Body of pancreas (tissue), 4 donors: ENCODE measurements at regions not wholly inside any gene's neighbourhood (a gene's known extent, or its start where the extent isn't known, plus 50 kb on each side); places are given as distances from the start of the nearest gene placed in this dataset.

Experiments used
- ATAC-seq: fragments of 150-250 bp; one replicate; pipeline ENCODE4 v1.9.1; 2016
- DNase-seq, 4 donors: peaks; one replicate each; pipeline ENCODE4 v3.0.0-alpha.2; 2019
- H3K27ac ChIP-seq, 4 donors: fragments of 200-600 bp; sonication (generic); 1 replicate in 3 of 4; 2 replicates in 1 of 4; pipeline versions ENCODE4 v1.5.1 to v1.6.1; 2016 to 2019; ENCODE audit warnings: mild to moderate bottlenecking in 1 of 4, mixed read lengths in 1 of 4, moderate library complexity in 1 of 4
- H3K27me3 ChIP-seq, 2 donors: fragments of 200-600 bp; sonication (generic); one replicate each; pipeline ENCODE4 v1.6.0; 2016; ENCODE audit warnings: mild to moderate bottlenecking in 1 of 2
- H3K36me3 ChIP-seq, 2 donors: fragments of 200-600 bp; sonication (generic); replicated peaks in 1 of 2; 2 replicates each; pipeline ENCODE4 v1.5.1; 2016; ENCODE audit warnings: low read depth in 2 of 2; ENCODE audit not compliant: insufficient read depth in 1 of 2
- H3K4me1 ChIP-seq: fragments of 200-600 bp; sonication (generic); one replicate; pipeline ENCODE4 v1.6.0; 2016
- H3K4me3 ChIP-seq, 2 donors: fragments of 200-600 bp; sonication (generic); 1 replicate in 1 of 2; 2 replicates in 1 of 2; pipeline ENCODE4 v1.5.1; 2016 to 2019
- H3K9me3 ChIP-seq, 3 donors: fragments of 200-600 bp; sonication (generic); 1 replicate in 2 of 3; 2 replicates in 1 of 3; pipeline ENCODE4 v1.5.1; 2016
- POLR2A ChIP-seq, 3 donors: fragments of 450-650 bp; IDR thresholded peaks; one replicate each; pipeline ENCODE4 v1.6.1; 2016; ENCODE audit warnings: antibody characterized with exemption in 3 of 3, mild to moderate bottlenecking in 2 of 3
- WGBS, 2 donors: methylation state at CpG; one replicate each; pipeline ENCODE4 v1.1.5; 2017; 5-methylcytosine and 5-hydroxymethylcytosine counted together
- intact Hi-C: fragments of 100-400 bp; cut with DNase I; formaldehyde crosslinking; loops from one replicate; pipeline ENCODE4 v1.15.1; 2023
- TF ChIP-seq, protein P1 (sequence below), 7 experiments: fragments of 450-650 bp in 4 of 7; fragments of 200-600 bp in 3 of 7; sonication (generic) in 3 of 7; IDR thresholded peaks; one replicate each; pipeline ENCODE4 v1.5.1; 2016 to 2019; ENCODE audit warnings: antibody characterized with exemption in 7 of 7

DNA sequence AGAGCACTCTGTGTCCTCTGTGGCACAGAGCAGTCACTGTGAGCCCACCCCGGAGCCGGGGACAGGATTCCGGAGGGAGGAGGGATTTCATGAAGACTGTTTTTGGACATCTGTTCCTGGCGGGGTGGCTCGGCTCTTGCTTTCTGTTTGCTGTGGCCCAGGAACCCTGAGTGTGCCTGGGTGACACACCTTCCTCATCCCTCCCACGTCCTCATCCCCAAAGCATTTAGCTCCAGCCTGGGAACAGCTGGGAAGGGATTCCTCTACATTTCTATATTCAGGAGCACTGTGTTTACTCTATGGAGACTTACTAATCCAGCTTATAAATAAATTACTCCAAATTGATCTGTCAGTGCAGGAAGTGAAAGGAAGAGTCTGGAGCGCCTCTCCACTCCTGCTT is 97.8 kb upstream of the UBL3 start:
- no peak overlapping the region for H3K4me3 ChIP-seq
- TF ChIP-seq POLR2A (IDR thresholded peaks at IDR 0.05): no peak
- TF ChIP-seq, protein P1, sequence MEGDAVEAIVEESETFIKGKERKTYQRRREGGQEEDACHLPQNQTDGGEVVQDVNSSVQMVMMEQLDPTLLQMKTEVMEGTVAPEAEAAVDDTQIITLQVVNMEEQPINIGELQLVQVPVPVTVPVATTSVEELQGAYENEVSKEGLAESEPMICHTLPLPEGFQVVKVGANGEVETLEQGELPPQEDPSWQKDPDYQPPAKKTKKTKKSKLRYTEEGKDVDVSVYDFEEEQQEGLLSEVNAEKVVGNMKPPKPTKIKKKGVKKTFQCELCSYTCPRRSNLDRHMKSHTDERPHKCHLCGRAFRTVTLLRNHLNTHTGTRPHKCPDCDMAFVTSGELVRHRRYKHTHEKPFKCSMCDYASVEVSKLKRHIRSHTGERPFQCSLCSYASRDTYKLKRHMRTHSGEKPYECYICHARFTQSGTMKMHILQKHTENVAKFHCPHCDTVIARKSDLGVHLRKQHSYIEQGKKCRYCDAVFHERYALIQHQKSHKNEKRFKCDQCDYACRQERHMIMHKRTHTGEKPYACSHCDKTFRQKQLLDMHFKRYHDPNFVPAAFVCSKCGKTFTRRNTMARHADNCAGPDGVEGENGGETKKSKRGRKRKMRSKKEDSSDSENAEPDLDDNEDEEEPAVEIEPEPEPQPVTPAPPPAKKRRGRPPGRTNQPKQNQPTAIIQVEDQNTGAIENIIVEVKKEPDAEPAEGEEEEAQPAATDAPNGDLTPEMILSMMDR (IDR thresholded peaks at IDR 0.05): no peak
- no peak for ATAC-seq
- DNase-seq: no peak
- H3K9me3 ChIP-seq: no peaks in the 10 kb centered on the region
- H3K27me3 ChIP-seq: no peaks in the 10 kb centered on the region
- intact Hi-C loops: no loop called here
- H3K36me3 ChIP-seq: no peaks in the 10 kb centered on the region
- no peaks in the 10 kb centered on the region for H3K4me1 ChIP-seq
- no peak overlapping the region for H3K27ac ChIP-seq
- WGBS, 2 donors: 58% methylated on average over 7 of the region's 7 CpGs

DNA sequence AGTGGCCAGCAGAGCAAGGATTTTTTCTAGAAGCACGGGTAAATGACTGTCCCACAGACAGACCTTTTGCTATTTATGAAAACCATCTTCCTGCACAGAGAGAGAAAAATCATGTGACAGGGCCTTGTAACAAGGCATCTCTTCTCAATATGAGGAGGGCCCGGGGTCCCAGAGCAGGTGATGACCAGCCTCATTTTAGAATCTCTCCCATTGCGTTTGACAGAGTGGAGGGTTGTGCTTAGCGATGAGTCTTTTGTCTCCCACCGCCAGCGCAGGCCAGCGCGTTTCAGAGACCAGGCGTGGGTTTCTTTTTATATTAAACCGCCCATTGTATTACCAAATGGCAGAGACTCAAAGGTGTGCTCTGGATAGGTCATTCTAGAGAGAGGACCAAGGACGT is 97.4 kb upstream of the UBL3 start:
- H3K4me1 ChIP-seq: no peaks in the 10 kb centered on the region
- TF ChIP-seq, protein P1 (IDR thresholded peaks at IDR 0.05): no peak
- TF ChIP-seq POLR2A (IDR thresholded peaks at IDR 0.05): no peak
- ATAC-seq: no peak
- no peaks in the 10 kb centered on the region for H3K9me3 ChIP-seq
- DNase-seq: no peak
- no peak overlapping the region for H3K27ac ChIP-seq
- H3K27me3 ChIP-seq: no peaks in the 10 kb centered on the region
- H3K4me3 ChIP-seq: no peak overlapping the region
- WGBS, 2 donors: 85 to 89% methylated on average over 11 of the region's 11 CpGs
- no peaks in the 10 kb centered on the region for H3K36me3 ChIP-seq
- intact Hi-C loops: no loop called here

DNA sequence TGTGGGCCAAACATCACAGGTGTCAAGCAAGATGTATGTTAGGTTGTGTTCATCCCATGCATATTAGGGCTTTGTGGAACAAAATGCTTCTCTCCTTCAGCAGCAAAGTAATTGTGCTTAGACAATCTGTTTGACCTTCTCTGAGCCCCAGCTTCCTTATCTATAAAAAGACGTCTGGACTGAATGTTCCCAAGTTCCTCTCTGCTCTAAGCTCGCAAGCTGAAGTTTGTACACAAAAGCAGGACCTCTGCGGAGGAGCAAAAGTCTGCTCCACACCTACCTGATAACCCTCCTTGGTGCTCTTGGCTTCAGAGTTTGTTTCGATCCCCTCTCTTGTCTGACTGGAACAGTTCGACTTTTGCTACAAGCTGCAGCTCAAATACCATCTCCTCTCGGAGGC is 95.7 kb upstream of the UBL3 start:
- 61 to 63% methylated on average over 6 of the region's 6 CpGs for WGBS, 2 donors
- ATAC-seq (no peak), DNase-seq (no peak)
- no peaks in the 10 kb centered on the region for H3K4me1 ChIP-seq
- H3K36me3 ChIP-seq: no peaks in the 10 kb centered on the region
- no peaks in the 10 kb centered on the region for H3K9me3 ChIP-seq
- TF ChIP-seq, protein P1 (IDR thresholded peaks at IDR 0.05): no peak
- no peak for TF ChIP-seq POLR2A (IDR thresholded peaks at IDR 0.05)
- intact Hi-C loops: no loop called here
- no peak overlapping the region for H3K4me3 ChIP-seq
- H3K27me3 ChIP-seq: no peaks in the 10 kb centered on the region
- no peak overlapping the region for H3K27ac ChIP-seq

DNA sequence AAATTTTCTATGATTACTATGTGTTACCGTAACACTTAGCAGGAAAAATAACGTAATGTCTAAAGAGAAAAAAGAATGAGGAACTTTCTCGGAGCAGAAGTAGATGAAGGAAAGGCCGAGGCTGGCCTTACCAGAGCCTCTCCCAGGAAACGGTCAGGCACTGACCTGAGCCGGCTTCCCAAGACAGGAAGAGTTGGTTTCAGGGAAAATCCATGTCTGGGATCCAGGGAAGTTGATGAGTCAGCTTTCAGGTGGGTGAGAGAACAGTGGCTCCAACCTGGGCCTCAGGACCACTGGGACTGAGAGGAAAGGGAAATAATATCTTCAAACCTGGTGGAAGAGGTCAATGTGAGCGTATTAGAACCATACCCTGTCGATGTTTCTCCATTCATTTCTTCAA is 93.3 kb upstream of the UBL3 start:
- DNase-seq (no peak), ATAC-seq (no peak)
- Histone ChIP-seq H3K4me3 (no peak overlapping the region), H3K27ac (no peak overlapping the region), H3K4me1 (no peaks in the 10 kb centered on the region), H3K9me3 (no peaks in the 10 kb centered on the region), H3K36me3 (no peaks in the 10 kb centered on the region), H3K27me3 (no peaks in the 10 kb centered on the region)
- no peak for TF ChIP-seq POLR2A (IDR thresholded peaks at IDR 0.05)
- intact Hi-C loops: no loop called here
- WGBS, 2 donors: 71 to 80% methylated on average over 8 of the region's 8 CpGs

DNA sequence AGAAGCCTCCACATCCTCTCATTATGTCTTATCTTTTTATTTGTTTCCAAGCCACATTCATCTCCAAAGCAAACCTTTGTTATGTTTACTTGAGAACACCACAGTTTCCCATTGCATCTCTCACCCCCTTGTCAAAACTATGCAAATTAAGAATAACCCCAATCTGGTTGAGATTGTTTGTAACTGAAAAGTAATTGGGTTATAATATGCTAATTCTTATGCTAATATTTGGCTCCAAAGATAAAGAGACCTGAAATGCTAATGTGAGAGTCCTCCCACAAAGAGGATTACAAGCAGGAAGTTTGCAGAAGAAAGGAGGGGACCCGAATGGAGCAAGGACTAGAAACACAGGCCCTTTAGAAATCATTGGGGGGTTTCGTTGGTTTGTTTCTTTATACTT is 92.9 kb upstream of the UBL3 start:
- intact Hi-C loops: no loop called here
- ATAC-seq: no peak

More for the DNA sequence above, 92.9 kb upstream of the UBL3 start:
- no peaks in the 10 kb centered on the region for H3K4me1 ChIP-seq
- H3K4me3 ChIP-seq: no peak overlapping the region
- H3K36me3 ChIP-seq: no peaks in the 10 kb centered on the region
- H3K9me3 ChIP-seq: no peaks in the 10 kb centered on the region
- 46 to 56% methylated on average over 2 of the region's 2 CpGs for WGBS, 2 donors
- no peak for DNase-seq
- H3K27ac ChIP-seq: no peak overlapping the region
- no peak for TF ChIP-seq POLR2A (IDR thresholded peaks at IDR 0.05)
- TF ChIP-seq, protein P1 (IDR thresholded peaks at IDR 0.05): no peak
- H3K27me3 ChIP-seq: no peaks in the 10 kb centered on the region
